ENCODE measurements at regions not wholly inside any gene's neighbourhood (a gene's known extent, or its start where the extent isn't known, plus 50 kb on each side); places are given as distances from the start of the nearest gene placed in this dataset.

- Histone ChIP-seq H3K79me2 (no peaks in the 10 kb centered on the region), H3K9ac (no peak overlapping the region), H3K4me2 (ENCODE audit: low read length) (peak overlapping the region; percentile 40), H3K9me3 (ENCODE audit: control insufficient read depth, low read length) (no peaks in the 10 kb centered on the region), H3K27ac (peak overlapping the region; percentile 33), H3K4me1 (no peaks in the 10 kb centered on the region), H3K36me3 (ENCODE audit: control insufficient read depth, insufficient read depth, low read length) (no peaks in the 10 kb centered on the region), H2AFZ (peak overlapping the region; percentile 44), H3K27me3 (ENCODE audit: control insufficient read depth, insufficient read depth, low read length) (no peaks in the 10 kb centered on the region), H3K4me3 (ENCODE audit: low read depth, low read length) (no peak overlapping the region)
- no peak for TF ChIP-seq CTCF (IDR thresholded peaks at IDR 0.05)
These were observed 83.2 kb upstream of the PAX1 start for GRCh38 chr20:21622097-21622857.

- Histone ChIP-seq H3K36me3 (ENCODE audit: control insufficient read depth, insufficient read depth, low read length) (no peaks in the 10 kb centered on the region), H3K9me3 (ENCODE audit: control insufficient read depth, low read length) (no peaks in the 10 kb centered on the region), H3K4me1 (no peaks in the 10 kb centered on the region), H3K27ac (no peak overlapping the region), H3K9ac (no peak overlapping the region), H3K79me2 (no peaks in the 10 kb centered on the region), H2AFZ (no peak overlapping the region), H3K4me3 (ENCODE audit: low read depth, low read length) (no peak overlapping the region), H3K27me3 (ENCODE audit: control insufficient read depth, insufficient read depth, low read length) (no peaks in the 10 kb centered on the region), H3K4me2 (ENCODE audit: low read length) (no peak overlapping the region)
- TF ChIP-seq CTCF (IDR thresholded peaks at IDR 0.05), result no peak
These were observed 86.6 kb upstream of the PAX1 start for GRCh38 chr20:21618759-21619416.

- Histone ChIP-seq H3K79me2 (no peaks in the 10 kb centered on the region), H2AFZ (no peak overlapping the region), H3K27me3 (ENCODE audit: control insufficient read depth, insufficient read depth, low read length) (no peaks in the 10 kb centered on the region), H3K27ac (no peak overlapping the region), H3K4me2 (ENCODE audit: low read length) (no peak overlapping the region), H3K36me3 (ENCODE audit: control insufficient read depth, insufficient read depth, low read length) (no peaks in the 10 kb centered on the region), H3K4me1 (peaks cover 3% of the 10 kb centered on the region), H3K4me3 (ENCODE audit: low read depth, low read length) (no peak overlapping the region), H3K9me3 (ENCODE audit: control insufficient read depth, low read length) (no peaks in the 10 kb centered on the region), H3K9ac (no peak overlapping the region)
- peak; percentile 87 for TF ChIP-seq CTCF (IDR thresholded peaks at IDR 0.05)
These were observed 89.8 kb upstream of the PAX1 start for GRCh38 chr20:21615617-21616080.

GRCh38 chr20:21614980-21615379, 90.5 kb upstream of the PAX1 start:
- no peaks in the 10 kb centered on the region for H3K9me3 ChIP-seq (ENCODE audit: control insufficient read depth, low read length)
- no peak for TF ChIP-seq CTCF (IDR thresholded peaks at IDR 0.05)
- no peak overlapping the region for H3K4me3 ChIP-seq (ENCODE audit: low read depth, low read length)
- H3K9ac ChIP-seq, result no peak overlapping the region
- no peak overlapping the region for H2AFZ ChIP-seq
- H3K4me2 ChIP-seq (ENCODE audit: low read length), result no peak overlapping the region
- H3K27ac ChIP-seq, result no peak overlapping the region
- no peaks in the 10 kb centered on the region for H3K79me2 ChIP-seq
- no peaks in the 10 kb centered on the region for H3K36me3 ChIP-seq (ENCODE audit: control insufficient read depth, insufficient read depth, low read length)
- no peaks in the 10 kb centered on the region for H3K27me3 ChIP-seq (ENCODE audit: control insufficient read depth, insufficient read depth, low read length)
- peaks cover 3% of the 10 kb centered on the region for H3K4me1 ChIP-seq

Data from parathyroid adenoma (tissue), 2 donors.